ENCODE measurements at regions not wholly inside any gene's neighbourhood (a gene's known extent, or its start where the extent isn't known, plus 50 kb on each side); places are given as distances from the start of the nearest gene placed in this dataset.

DNA sequence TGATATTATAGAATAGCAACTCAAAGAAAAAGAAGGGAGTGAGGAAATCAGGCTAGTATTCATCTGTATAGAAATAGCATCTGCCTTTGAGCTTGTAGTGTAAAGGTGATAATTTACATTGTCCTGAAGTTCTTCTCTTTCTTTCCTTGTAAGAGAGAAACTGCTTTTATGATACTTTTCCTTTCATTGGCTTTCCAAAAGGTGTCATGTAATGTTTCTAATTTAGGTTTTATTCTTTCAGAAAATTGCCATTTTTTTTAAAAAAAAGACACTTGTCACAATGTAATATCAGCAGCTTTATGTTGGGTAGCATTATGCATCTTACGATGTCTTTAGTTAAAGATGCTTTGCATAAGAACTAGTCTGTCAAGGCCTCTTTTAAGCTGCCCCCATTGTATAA is 1153.8 kb upstream of the PCDH7 start:
- no peak for TF ChIP-seq POLR2A (IDR thresholded peaks at IDR 0.05; ENCODE audit: low read length)
- TF ChIP-seq GATA1 (IDR thresholded peaks at IDR 0.05; ENCODE audit: low read depth, low read length): no peak
